CD4-positive, alpha-beta T cell treated with Interleukin-1 beta for 1 hour (primary cell): ENCODE measurements at regions not wholly inside any gene's neighbourhood (a gene's known extent, or its start where the extent isn't known, plus 50 kb on each side); places are given as distances from the start of the nearest gene placed in this dataset.

Experiments used
- DNase-seq, 2 donors: peaks; one replicate each; pipeline ENCODE4 v3.0.0-alpha.2; 2020 to 2022

GRCh38 chr10:10366836-10367235, 650.8 kb upstream of the CELF2 start:
- no peak for DNase-seq

- DNase-seq, result no peak
These were observed 650.4 kb upstream of the CELF2 start for GRCh38 chr10:10367264-10367663.

GRCh38 chr10:10368951-10369576, 648.6 kb upstream of the CELF2 start:
- DNase-seq, result no peak

GRCh38 chr10:10385831-10386230, 631.8 kb upstream of the CELF2 start:
- no peak for DNase-seq

GRCh38 chr10:10389182-10389581, 628.5 kb upstream of the CELF2 start:
- no peak for DNase-seq

GRCh38 chr10:10392511-10392910, 625.2 kb upstream of the CELF2 start:
- DNase-seq, result no peak

GRCh38 chr10:10394933-10395658, 622.6 kb upstream of the CELF2 start:
- no peak for DNase-seq

GRCh38 chr10:10396601-10397000, 621.1 kb upstream of the CELF2 start:
- DNase-seq, result no peak

GRCh38 chr10:10397906-10398305, 619.8 kb upstream of the CELF2 start:
- DNase-seq, result no peak

- DNase-seq, result no peak
These were observed 613.9 kb upstream of the CELF2 start for GRCh38 chr10:10403762-10404161.

GRCh38 chr10:10417671-10418070, 600.0 kb upstream of the CELF2 start:
- no peak for DNase-seq

GRCh38 chr10:10418387-10418786, 599.3 kb upstream of the CELF2 start:
- DNase-seq, result no peak

GRCh38 chr10:10421071-10421470, 596.6 kb upstream of the CELF2 start:
- no peak for DNase-seq

- DNase-seq, result no peak
These were observed 586.1 kb upstream of the CELF2 start for GRCh38 chr10:10431422-10432066.

- DNase-seq, result no peak
These were observed 585.2 kb upstream of the CELF2 start for GRCh38 chr10:10432296-10433035.

GRCh38 chr10:10434312-10434711, 583.4 kb upstream of the CELF2 start:
- no peak for DNase-seq

GRCh38 chr10:10437886-10438285, 579.8 kb upstream of the CELF2 start:
- DNase-seq, result no peak

GRCh38 chr10:10438335-10439100, 579.2 kb upstream of the CELF2 start:
- no peak for DNase-seq

- no peak for DNase-seq
These were observed 560.8 kb upstream of the CELF2 start for GRCh38 chr10:10456856-10457255.

GRCh38 chr10:10460451-10460850, 557.2 kb upstream of the CELF2 start:
- no peak for DNase-seq

GRCh38 chr10:10462151-10462941, 555.3 kb upstream of the CELF2 start:
- DNase-seq, result no peak

GRCh38 chr10:10471758-10472157, 545.9 kb upstream of the CELF2 start:
- no peak for DNase-seq
